Parathyroid adenoma (tissue), 2 donors: ENCODE measurements at regions not wholly inside any gene's neighbourhood (a gene's known extent, or its start where the extent isn't known, plus 50 kb on each side); places are given as distances from the start of the nearest gene placed in this dataset.

Experiments used
- H2AFZ ChIP-seq: fragments of 300-600 bp; sonication (generic); one replicate; pipeline ENCODE4 v1.7.0; 2017; ENCODE audit warnings: antibody characterized with exemption, mild to moderate bottlenecking
- H3K27ac ChIP-seq: fragments of 300-600 bp; sonication (generic); one replicate; pipeline ENCODE4 v1.7.0; 2017
- H3K27me3 ChIP-seq: fragments of 300-600 bp; sonication (generic); one replicate; pipeline ENCODE4 v1.7.0; 2017; ENCODE audit warnings: low read length; ENCODE audit not compliant: control insufficient read depth, insufficient read depth
- H3K36me3 ChIP-seq: fragments of 300-600 bp; sonication (generic); one replicate; pipeline ENCODE4 v1.7.0; 2017; ENCODE audit warnings: low read length; ENCODE audit not compliant: control insufficient read depth, insufficient read depth
- H3K4me1 ChIP-seq: fragments of 300-600 bp; sonication (generic); one replicate; pipeline ENCODE4 v1.7.0; 2017; ENCODE audit warnings: control low read depth
- H3K4me2 ChIP-seq: fragments of 300-600 bp; sonication (generic); one replicate; pipeline ENCODE4 v1.7.0; 2017; ENCODE audit warnings: low read length
- H3K4me3 ChIP-seq: fragments of 300-600 bp; sonication (generic); one replicate; pipeline ENCODE4 v1.7.0; 2017; ENCODE audit warnings: low read depth, low read length
- H3K79me2 ChIP-seq: fragments of 300-600 bp; sonication (generic); one replicate; pipeline ENCODE4 v1.7.0; 2017; ENCODE audit warnings: control low read depth
- H3K9ac ChIP-seq: fragments of 300-600 bp; sonication (generic); one replicate; pipeline ENCODE4 v1.7.0; 2017; ENCODE audit warnings: mild to moderate bottlenecking
- H3K9me3 ChIP-seq: fragments of 300-600 bp; sonication (generic); one replicate; pipeline ENCODE4 v1.7.0; 2017; ENCODE audit warnings: low read length; ENCODE audit not compliant: control insufficient read depth
- TF ChIP-seq, protein P1 (sequence below): fragments of 300-600 bp; sonication (generic); IDR thresholded peaks from one replicate; pipeline ENCODE4 v1.7.0; 2017; ENCODE audit warnings: antibody characterized with exemption, mild to moderate bottlenecking
- donor health status: primary hyperparathyroidism.

DNA sequence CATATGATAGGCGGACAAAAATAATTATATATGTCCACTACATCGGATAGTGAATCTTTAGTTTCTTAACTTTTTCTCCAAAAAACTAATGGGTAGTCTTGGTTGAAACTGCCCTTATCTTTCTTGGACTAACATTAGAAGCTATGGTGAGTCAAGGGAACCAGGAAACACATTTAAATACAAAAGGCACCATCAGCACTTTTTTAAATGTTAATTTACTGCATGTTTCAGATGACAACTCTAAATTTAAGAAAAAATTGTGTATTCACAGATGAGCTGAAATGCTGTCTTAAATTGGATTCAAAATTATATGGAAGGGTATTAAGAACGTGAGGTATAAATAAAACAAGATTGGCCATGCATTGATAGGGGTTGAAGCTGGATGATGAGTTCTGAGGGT, 75.6 kb upstream of the CERS6 start:
- Histone ChIP-seq H3K79me2 (no peaks in the 10 kb centered on the region), H3K27me3 (no peaks in the 10 kb centered on the region), H3K4me1 (no peaks in the 10 kb centered on the region), H3K36me3 (no peaks in the 10 kb centered on the region), H3K9ac (no peak overlapping the region), H3K4me2 (no peak overlapping the region), H3K4me3 (no peak overlapping the region), H3K9me3 (no peaks in the 10 kb centered on the region), H3K27ac (no peak overlapping the region), H2AFZ (no peak overlapping the region)
- TF ChIP-seq, protein P1, sequence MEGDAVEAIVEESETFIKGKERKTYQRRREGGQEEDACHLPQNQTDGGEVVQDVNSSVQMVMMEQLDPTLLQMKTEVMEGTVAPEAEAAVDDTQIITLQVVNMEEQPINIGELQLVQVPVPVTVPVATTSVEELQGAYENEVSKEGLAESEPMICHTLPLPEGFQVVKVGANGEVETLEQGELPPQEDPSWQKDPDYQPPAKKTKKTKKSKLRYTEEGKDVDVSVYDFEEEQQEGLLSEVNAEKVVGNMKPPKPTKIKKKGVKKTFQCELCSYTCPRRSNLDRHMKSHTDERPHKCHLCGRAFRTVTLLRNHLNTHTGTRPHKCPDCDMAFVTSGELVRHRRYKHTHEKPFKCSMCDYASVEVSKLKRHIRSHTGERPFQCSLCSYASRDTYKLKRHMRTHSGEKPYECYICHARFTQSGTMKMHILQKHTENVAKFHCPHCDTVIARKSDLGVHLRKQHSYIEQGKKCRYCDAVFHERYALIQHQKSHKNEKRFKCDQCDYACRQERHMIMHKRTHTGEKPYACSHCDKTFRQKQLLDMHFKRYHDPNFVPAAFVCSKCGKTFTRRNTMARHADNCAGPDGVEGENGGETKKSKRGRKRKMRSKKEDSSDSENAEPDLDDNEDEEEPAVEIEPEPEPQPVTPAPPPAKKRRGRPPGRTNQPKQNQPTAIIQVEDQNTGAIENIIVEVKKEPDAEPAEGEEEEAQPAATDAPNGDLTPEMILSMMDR, result no peak

DNA sequence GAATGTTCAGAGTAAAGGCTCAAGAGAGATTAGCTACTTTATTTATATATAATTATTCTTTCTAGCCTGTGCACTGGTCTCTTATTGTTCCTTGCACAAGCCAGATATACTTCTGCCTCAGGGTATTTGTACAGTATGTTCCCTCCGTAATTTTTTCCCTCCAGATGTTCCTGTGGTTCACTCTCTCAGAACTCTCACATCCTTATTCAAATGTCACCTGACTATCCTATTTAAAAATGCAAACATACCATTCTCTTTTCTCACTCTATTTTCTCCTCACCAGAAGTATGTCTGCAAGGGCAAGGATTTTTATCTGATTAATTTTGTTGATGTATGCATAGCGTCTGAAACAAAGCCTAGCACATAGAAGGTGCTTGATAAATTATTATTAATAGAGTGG, 64.0 kb upstream of the CERS6 start:
- H3K79me2 ChIP-seq, result no peaks in the 10 kb centered on the region
- TF ChIP-seq, protein P1, result no peak
- no peaks in the 10 kb centered on the region for H3K4me1 ChIP-seq
- H3K27ac ChIP-seq, result no peak overlapping the region
- no peaks in the 10 kb centered on the region for H3K9me3 ChIP-seq
- H3K4me2 ChIP-seq, result no peak overlapping the region
- no peaks in the 10 kb centered on the region for H3K27me3 ChIP-seq
- H3K9ac ChIP-seq, result no peak overlapping the region
- no peak overlapping the region for H2AFZ ChIP-seq
- no peak overlapping the region for H3K4me3 ChIP-seq
- no peaks in the 10 kb centered on the region for H3K36me3 ChIP-seq

DNA sequence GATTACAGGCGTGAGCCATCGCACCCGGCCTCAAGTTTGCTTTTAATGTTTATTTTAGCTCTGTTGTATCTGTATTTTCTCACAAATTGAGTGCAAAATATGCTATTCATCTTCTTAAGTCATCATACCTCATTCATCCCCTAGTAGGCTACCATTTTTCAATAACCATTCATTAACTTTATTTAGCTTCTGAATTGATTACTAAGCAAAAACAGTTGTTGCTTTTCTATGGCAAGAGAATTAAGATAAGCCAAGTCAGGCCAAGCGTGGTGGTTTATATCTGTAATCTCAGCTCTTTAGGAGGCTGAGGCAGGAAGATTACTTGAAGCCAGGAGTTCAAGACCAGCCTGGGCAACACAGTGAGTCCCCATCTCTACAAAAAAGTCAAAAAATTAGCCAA, 63.3 kb upstream of the CERS6 start:
- Histone ChIP-seq H3K9ac (no peak overlapping the region), H2AFZ (no peak overlapping the region), H3K4me3 (no peak overlapping the region), H3K27me3 (no peaks in the 10 kb centered on the region), H3K79me2 (no peaks in the 10 kb centered on the region), H3K27ac (no peak overlapping the region), H3K4me2 (no peak overlapping the region), H3K4me1 (no peaks in the 10 kb centered on the region), H3K9me3 (no peaks in the 10 kb centered on the region), H3K36me3 (no peaks in the 10 kb centered on the region)
- TF ChIP-seq, protein P1, result no peak

DNA sequence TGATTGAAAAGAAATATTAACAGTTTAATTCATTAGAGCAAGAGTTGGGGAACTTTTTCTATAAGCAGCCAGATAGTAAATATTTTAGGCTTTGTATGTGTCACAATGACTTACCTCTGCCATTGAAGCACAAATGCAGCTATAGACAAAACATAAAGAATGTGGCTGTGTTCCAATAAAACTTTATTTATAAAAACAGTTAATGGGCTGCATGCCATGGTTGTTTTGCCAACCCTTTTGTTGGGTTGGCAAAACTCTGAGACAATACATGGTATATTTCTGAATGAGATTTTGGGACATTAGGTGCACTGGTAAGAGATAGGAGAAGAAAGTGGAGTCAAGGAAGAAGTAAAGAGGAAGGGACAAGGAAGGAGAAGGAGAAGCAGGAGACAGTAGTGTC, 61.8 kb upstream of the CERS6 start:
- H2AFZ ChIP-seq, result no peak overlapping the region
- no peaks in the 10 kb centered on the region for H3K9me3 ChIP-seq
- H3K4me1 ChIP-seq, result no peaks in the 10 kb centered on the region
- peaks cover 3% of the 10 kb centered on the region for H3K36me3 ChIP-seq
- H3K27me3 ChIP-seq, result no peaks in the 10 kb centered on the region
- H3K79me2 ChIP-seq, result no peaks in the 10 kb centered on the region
- H3K9ac ChIP-seq, result no peak overlapping the region
- TF ChIP-seq, protein P1, result no peak
- H3K4me3 ChIP-seq, result no peak overlapping the region
- H3K27ac ChIP-seq, result no peak overlapping the region
- H3K4me2 ChIP-seq, result no peak overlapping the region

DNA sequence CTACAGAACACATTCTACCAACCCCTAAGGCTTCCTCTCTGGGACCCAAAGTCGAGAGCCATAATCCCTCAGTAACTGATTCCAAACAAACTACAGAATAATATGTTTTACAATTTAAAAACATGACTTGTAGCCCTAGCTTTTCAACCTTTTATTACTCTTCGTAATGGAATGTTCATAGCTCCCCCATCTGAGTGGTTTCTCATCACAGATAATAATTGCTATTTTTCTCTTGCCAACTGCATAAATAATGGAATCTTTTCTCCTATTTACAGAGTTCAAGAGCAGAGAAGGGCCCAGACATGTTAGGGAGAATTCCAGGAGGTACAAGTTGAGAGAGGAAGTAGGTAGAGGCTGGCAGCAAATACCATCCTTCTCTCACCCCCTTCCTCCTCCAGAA, 59.9 kb upstream of the CERS6 start:
- Histone ChIP-seq H3K79me2 (no peaks in the 10 kb centered on the region), H3K4me3 (no peak overlapping the region), H3K27me3 (no peaks in the 10 kb centered on the region), H3K36me3 (peaks cover 3% of the 10 kb centered on the region), H3K9ac (no peak overlapping the region), H3K4me1 (no peaks in the 10 kb centered on the region), H3K27ac (no peak overlapping the region), H3K4me2 (no peak overlapping the region), H2AFZ (no peak overlapping the region), H3K9me3 (no peaks in the 10 kb centered on the region)
- TF ChIP-seq, protein P1, result no peak
